Calu3 (cell line): ENCODE measurements at regions not wholly inside any gene's neighbourhood (a gene's known extent, or its start where the extent isn't known, plus 50 kb on each side); places are given as distances from the start of the nearest gene placed in this dataset.
"Not testable (repeated sequence)": the region's sequence is repeated elsewhere in the genome, so short reads cannot be mapped to it uniquely, and the experiment has no call there.

ENCODE experiments used
- BruUV-seq: library from RNA; stranded (reverse); fragments of 400-500 nt; replicated peaks from 2 replicates; lab custom pipeline; 2021; lab: Mats Ljungman, UMichigan
- CTCF ChIA-PET: fragments of 300-600 bp; sonication (Branson Sonifier 250); formaldehyde crosslinking; loops from one replicate; lab custom pipeline; 2022; ENCODE audit warnings: antibody characterized with exemption; lab: Charles Lee
- DNase-seq: peaks from one replicate; pipeline ENCODE4 v3.0.0; 2022
- H3K27ac Mint-ChIP-seq: one replicate; pipeline ENCODE4 v1.8.0; 2022; ENCODE audit warnings: mixed read lengths; ENCODE audit not compliant: unreplicated experiment
- H3K27me3 Mint-ChIP-seq: one replicate; pipeline ENCODE4 v1.8.0; 2022; ENCODE audit warnings: mixed read lengths; ENCODE audit not compliant: unreplicated experiment
- H3K36me3 Mint-ChIP-seq: one replicate; pipeline ENCODE4 v1.8.0; 2022; ENCODE audit warnings: mild to moderate bottlenecking, moderate library complexity, mixed read lengths; ENCODE audit not compliant: insufficient read depth, unreplicated experiment
- H3K4me1 Mint-ChIP-seq: one replicate; pipeline ENCODE4 v1.8.0; 2022; ENCODE audit warnings: mild to moderate bottlenecking, low read depth, mixed read lengths; ENCODE audit not compliant: unreplicated experiment
- H3K4me3 Mint-ChIP-seq: one replicate; pipeline ENCODE4 v1.8.0; 2022; ENCODE audit warnings: mild to moderate bottlenecking, low read depth, moderate library complexity, mixed read lengths; ENCODE audit not compliant: unreplicated experiment
- H3K9me3 Mint-ChIP-seq: one replicate; pipeline ENCODE4 v1.8.0; 2022; ENCODE audit warnings: low read depth, mixed read lengths; ENCODE audit not compliant: unreplicated experiment
- CTCF ChIP-seq: fragments of 200-600 bp; IDR thresholded peaks from one replicate; pipeline ENCODE4 v1.8.0; 2022; ENCODE audit warnings: antibody characterized with exemption; ENCODE audit not compliant: unreplicated experiment
- intact Hi-C: fragments of 100-400 bp; cut with micrococcal nuclease; formaldehyde crosslinking; loops from one replicate; pipeline ENCODE4 v1.10.0; 2022; ENCODE audit not compliant: unreplicated experiment

GRCh38 chr21:10424097-10424886 lies 97.1 kb upstream of the TPTE start:
- BruUV-seq, H3K36me3 Mint-ChIP-seq, H3K4me3 Mint-ChIP-seq, H3K27me3 Mint-ChIP-seq, H3K4me1 Mint-ChIP-seq, CTCF ChIA-PET, DNase-seq, H3K9me3 Mint-ChIP-seq, H3K27ac Mint-ChIP-seq, intact Hi-C loops: not testable (repeated sequence)

GRCh38 chr21:10424887-10425145 lies 96.6 kb upstream of the TPTE start:
- CTCF ChIA-PET, H3K4me3 Mint-ChIP-seq, H3K9me3 Mint-ChIP-seq, H3K27ac Mint-ChIP-seq, BruUV-seq, H3K4me1 Mint-ChIP-seq, H3K27me3 Mint-ChIP-seq, intact Hi-C loops, DNase-seq, H3K36me3 Mint-ChIP-seq: not testable (repeated sequence)

GRCh38 chr21:10425856-10426255 lies 95.5 kb upstream of the TPTE start:
- H3K9me3 Mint-ChIP-seq, result no peaks in the 10 kb centered on the region
- no peaks in the 10 kb centered on the region for H3K27me3 Mint-ChIP-seq
- H3K27ac Mint-ChIP-seq, result no peak overlapping the region
- BruUV-seq, result no TSS peak
- no peaks in the 10 kb centered on the region for H3K4me1 Mint-ChIP-seq
- DNase-seq, result no peak
- TF ChIP-seq CTCF, result no peak
- CTCF ChIA-PET, result no interaction called here
- H3K36me3 Mint-ChIP-seq, result no peaks in the 10 kb centered on the region
- intact Hi-C loops, result no loop called here
- no peak overlapping the region for H3K4me3 Mint-ChIP-seq

GRCh38 chr21:10426812-10427211 lies 94.6 kb upstream of the TPTE start:
- H3K27me3 Mint-ChIP-seq, H3K4me3 Mint-ChIP-seq, DNase-seq, H3K9me3 Mint-ChIP-seq, H3K27ac Mint-ChIP-seq, BruUV-seq, intact Hi-C loops, H3K36me3 Mint-ChIP-seq, CTCF ChIA-PET, H3K4me1 Mint-ChIP-seq: not testable (repeated sequence)

- BruUV-seq, H3K4me3 Mint-ChIP-seq, H3K36me3 Mint-ChIP-seq, DNase-seq, CTCF ChIA-PET, H3K4me1 Mint-ChIP-seq, intact Hi-C loops, H3K27ac Mint-ChIP-seq, H3K9me3 Mint-ChIP-seq, H3K27me3 Mint-ChIP-seq: not testable (repeated sequence)
Measured at GRCh38 chr21:10427277-10427676, 94.1 kb upstream of the TPTE start.

- BruUV-seq, CTCF ChIA-PET, H3K4me1 Mint-ChIP-seq, DNase-seq, intact Hi-C loops, H3K9me3 Mint-ChIP-seq, H3K27me3 Mint-ChIP-seq, H3K36me3 Mint-ChIP-seq, H3K4me3 Mint-ChIP-seq, H3K27ac Mint-ChIP-seq: not testable (repeated sequence)
Measured at GRCh38 chr21:10428981-10429534, 92.3 kb upstream of the TPTE start.
